RKO (cell line): ENCODE measurements at regions not wholly inside any gene's neighbourhood (a gene's known extent, or its start where the extent isn't known, plus 50 kb on each side); places are given as distances from the start of the nearest gene placed in this dataset.

Experiments used
- DNase-seq: peaks from one replicate; pipeline ENCODE4 v3.0.0-alpha.2; 2016; ENCODE audit warnings: low spot score

DNA sequence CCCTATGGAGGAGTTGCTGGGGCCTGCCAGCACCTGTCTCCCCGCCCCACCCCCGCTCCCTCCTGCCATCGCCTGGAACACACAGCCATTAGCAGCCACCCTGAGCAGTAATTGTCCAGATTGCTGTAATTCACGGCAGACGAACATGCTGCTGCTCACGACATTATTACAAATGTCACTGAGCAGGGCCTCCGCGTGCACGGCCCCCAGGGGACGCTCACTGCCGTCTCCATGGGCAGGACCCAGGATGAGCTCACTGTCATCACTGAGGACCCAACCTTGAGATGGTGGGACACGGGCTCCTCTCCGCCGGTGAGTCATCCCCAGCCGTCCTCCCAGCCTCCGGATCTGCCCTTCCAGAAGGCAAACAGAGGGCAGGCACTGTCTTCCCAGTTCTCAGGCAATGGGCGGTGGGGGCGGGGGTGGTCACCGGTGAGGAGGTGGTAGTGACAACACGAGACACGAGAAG lies 100.4 kb downstream of the RFLNA start:
- no peak for DNase-seq

DNA sequence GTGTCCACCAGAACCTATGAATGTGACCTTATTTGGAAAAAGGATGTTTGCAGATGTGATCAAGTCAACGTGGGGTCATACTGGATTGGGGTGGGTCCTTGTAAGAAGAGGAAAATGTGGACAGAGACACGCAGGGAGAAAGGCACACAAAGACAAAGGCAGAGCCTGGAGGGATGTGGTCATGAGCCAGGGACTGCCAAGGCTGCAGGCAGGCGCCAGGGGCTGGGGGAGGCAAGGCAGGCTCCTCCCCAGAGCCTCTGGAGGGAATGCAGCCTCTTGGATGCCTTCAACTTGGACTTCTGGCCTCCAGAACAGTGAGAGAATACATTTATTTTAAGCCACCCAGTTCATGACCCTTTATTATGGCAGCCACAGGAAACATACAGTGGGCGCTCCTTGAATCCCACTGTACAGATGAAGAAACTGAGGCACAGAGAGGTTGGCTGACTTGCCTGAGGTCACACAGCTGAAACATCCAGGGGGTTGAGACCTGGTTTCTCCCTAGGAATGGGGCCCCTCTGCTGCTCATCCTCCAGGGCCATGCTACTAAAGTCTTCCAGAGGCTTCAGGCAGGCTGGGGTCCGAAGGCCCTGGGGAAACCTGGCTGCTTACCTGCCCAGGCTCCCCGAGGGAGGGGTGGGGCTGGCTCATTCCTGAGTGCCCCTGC lies 99.7 kb downstream of the RFLNA start:
- no peak for DNase-seq

DNA sequence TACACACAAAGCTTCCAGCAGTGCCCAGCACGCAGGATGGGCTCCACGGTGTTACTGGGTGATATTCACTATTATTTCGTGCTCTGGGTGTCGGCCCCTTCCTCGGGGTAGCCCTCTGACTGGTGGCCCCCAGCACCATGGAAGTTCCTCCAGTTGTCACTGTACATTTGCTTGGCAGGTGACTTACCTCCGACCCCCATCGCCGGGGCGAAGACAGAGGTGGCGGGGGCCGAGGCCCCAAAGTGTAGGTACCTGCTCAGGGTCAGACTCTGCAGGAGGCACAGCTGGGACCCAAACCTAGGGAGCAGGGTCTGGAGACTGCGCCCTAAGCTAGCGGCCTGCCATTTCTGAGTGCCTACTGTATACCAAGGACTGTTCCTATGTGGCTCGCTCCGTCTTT lies 98.9 kb downstream of the RFLNA start:
- no peak for DNase-seq

DNA sequence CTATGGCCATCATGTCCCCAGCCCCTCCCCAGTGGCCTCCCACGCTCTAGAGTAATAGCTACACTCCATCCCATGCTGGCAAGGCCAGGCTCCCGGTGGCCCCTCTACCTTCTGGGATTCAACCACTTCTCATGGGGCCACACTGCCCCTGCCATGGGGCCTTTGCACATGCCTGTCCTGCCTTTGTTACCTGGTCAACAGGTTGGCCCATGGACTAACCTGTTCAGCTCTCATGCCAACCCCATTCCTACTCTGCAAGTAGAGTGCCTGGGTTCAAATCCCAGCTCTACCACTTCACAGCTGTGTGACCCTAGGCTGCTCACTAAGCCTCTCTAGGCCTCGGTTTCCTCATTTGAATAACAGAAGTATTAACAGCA lies 98.5 kb downstream of the RFLNA start:
- DNase-seq: no peak

DNA sequence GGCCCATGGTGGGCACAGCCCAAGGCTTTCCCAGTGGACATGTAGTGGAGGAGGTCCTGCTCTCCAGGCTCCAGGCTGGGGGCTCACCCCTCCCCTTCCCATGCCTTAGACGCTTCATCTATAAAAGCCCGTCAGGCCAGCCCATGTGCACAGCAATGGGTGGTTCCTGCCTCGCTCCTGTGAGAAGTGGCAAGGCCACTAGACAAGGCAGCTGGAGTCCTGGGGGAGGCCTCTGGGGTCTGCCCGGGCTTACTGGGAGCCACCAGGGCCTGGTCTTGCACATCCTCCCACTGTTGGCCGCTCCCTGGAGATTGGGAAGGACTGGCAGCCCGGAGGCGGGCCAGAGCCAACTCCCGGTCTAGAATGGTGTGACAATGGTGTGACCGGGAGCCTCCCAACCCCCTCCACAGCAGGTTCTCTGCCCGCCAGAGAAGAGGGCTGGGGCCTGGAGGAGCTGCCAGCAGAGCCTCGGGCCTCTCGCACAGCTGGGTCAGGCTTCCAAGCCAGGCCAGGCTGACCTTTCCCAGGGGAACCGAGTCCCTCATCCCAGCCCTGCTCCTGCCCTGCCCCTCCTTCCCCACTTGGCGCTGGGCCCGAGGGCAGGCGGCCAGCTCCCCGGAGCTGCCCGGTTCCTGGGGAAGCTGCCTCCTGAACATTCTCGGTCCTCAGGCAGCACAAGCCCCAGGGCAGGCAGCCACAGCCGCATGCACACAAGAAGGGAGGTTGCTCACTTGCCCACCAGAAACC lies 97.9 kb downstream of the RFLNA start:
- no peak for DNase-seq

DNA sequence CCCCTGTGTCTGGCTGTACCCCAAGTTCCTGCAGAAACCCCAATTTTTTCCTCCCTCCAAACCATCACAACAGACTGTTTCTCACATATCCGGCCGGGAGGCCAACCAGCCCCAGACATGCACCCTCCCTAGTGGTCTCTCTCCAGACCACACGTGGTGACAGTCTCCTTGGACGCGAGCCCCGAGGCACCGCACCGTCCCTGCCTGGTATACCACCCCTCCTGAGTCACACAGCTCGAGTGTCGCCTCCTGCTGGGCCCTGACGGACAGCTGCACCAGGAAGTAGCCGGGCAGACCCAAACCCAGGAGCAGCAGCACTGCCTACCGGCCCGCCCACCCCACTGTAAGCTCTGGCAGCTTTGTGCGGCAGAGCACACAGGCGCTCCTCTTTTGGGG lies 97.4 kb downstream of the RFLNA start:
- DNase-seq: no peak

GRCh38 chr12:124391340-124392261 lies 96.7 kb downstream of the RFLNA start:
- DNase-seq: no peak

DNA sequence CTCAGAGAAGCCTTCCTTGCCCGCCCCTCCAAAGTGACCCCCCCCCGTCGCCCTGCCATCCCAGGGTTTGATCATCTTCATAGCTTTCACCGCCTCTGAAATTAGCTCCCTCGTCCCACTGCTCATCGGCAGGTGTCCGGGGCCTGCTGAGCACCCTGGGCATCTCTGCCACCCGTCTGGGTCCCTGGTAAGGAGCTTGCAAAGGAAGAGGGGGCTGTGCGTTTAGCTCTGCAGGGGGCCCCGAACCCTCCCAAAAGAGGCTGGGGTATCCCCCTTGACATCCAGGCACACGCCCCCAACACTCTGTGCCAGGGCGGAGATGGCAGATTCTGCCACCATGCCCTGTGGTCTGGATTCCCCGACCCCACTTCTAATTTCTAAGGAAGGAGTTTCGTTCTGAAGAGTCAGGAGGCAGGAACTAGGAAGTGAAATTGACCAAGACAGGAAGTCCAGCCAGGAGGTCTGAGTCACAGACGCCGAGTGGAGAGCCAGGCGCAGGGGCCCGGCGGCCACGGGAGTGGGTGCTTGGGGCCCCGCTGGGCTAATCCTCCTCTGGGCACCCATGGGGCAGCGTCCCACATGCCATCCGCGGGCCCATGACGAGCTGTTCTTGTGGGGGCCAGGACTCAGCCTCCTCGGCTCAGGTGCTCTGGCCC lies 95.7 kb downstream of the RFLNA start:
- DNase-seq: peak; percentile 61

DNA sequence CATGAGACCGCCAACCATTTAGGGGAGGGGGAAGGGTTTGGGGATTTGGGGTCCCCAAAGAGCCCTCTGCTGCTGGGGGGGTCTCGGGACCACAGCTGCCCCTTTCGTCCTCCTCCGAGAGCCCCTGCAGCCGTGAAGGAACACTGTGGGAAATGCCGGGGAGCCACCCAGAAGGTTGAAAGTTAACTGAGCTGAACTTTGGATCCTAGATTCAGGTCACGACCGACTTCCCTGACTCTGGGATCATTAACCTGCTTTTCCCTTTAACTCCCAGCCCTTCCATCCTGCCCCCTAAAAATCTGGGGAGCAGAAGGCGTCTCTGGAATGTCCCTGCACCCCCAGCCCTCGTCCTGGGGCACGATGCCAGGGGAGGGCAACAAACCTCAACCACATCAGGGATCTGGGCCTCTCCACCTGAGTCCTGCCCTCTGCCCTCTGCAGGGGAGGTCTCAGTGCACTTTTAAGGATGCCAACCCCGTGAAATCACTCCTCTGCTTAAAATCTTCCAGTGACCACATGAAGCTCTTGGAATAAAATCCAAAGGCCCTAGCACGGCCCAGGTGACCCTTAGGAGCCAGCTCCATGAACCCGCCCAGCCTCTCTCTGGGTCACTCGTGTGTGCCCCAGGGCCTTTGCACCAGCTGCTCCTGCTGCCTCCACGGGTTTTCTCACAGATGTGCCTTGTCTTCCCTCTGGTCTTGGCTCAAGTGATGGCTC lies 95.0 kb downstream of the RFLNA start:
- no peak for DNase-seq

DNA sequence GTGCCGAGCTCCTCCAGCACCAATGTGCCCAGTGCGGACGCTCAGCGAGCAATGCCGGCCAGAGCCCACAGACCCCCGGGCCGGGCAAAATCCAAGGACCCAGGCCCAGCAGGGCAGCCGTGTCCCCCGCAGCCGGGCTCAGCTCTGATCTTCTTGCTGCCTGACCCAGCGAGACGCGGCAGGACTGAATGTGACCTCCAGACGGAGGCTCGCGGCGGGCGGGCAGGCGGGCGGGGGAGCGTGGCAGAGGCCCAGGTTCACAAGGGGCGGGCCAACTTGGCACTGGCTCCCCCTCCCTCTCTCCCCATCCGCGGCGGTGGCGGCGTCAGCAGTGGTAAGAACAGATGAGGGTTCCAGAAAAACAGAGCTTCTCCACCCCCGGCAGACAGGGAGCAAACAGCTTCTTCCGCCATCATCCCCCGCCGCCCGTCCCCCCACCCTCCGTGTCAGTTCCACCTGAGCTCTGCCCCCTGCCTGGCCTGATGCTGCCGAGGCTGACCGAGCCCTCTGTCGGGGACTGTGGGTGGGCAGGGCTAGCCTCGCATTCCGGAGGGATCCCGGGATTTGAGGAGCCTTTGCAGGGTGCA lies 94.3 kb downstream of the RFLNA start:
- DNase-seq: no peak

DNA sequence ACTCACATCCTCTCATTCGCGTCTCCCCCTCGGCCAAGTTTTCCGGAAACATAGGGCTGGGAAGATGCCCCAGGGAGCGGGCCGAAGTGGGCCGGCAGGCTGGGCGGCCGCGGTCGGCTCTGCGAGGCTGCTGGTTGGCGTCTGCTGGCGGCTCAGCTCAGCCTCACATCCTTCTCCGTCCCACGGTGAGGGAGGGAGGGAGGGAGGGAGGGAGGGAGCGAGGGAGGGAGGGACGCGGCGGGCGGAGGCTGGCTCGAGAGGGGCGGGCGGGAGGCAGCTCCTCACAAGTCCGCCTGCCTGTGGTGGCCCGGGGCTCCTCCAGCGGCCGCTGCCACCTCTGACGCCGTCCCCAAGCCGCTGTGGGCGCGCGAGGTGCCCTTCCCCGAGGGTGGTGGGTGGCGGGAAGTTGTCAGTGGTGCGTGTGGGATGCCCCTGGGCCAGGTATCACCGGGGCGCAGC lies 93.8 kb downstream of the RFLNA start:
- DNase-seq: no peak

DNA sequence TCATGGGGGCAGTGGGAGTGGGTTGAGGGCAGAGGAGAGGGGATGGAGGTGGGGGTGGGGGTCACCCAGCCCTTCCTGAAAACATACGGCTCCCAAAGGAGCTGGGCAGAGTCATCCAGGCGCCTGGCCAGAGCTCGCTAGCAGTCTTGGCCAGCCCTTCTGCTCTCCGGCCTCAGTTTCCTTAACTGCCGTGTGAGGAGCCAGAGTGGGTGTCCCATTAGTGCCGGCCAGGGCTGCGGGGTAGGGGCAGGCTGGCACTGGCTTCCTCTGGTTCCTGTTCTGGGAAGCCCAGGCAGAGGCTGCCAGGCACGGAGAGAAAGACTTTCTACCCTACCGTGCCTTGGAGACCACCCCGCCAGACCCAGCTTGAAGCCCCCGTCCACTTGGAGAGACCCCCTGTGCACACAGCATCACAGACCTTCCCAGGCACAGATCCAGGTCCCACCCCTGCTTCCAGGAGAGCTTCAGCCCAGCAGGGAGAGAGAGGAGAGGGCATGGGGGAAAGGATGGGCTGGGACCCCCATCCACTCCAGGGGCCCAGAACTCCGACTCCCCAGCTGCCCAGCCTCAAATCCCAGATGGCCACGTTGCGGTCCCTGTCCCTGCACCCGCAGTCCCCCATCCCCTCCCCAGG lies 93.3 kb downstream of the RFLNA start:
- no peak for DNase-seq

GRCh38 chr12:124387528-124387911 lies 92.6 kb downstream of the RFLNA start:
- DNase-seq: no peak

DNA sequence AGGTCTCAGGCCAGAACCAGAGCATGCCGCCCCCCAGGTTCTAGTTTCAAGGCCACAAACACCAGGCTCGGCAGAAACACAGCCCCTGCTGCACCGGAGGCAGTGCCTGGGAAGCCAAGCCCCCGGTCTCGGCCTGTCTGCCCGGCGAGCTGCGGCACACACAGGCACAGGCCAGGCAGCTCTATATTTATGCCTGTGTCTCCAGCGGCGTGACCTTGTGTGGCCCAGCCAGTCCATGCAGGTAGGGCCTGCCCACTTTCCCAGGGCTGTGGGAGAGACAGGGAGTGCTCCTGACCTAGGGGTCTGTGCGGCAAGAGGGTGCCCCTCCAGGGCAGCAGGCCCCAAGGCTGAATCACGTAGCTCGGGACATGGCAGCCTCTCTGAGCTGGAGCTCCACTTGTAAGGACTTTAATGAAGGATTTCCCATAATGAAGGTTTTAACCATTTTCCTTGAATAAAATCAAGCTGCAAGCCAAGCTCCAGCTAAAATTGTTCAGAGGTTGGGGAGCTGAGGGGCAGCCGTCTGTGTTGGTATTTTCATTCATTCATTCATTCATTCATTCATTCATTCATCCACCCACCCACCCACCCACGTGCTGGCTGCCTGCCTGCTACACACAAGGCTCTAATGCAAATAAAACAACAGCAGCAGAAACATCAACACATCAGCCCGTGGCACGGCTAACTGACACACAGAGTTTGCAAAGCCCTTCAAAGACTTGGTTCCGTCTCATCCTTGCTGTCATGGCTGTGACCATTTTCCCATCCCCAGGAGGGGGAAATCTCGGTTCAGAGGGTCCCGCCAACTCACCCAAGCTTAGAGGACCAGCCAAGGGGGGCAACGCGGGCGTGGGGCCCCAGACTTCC lies 92.0 kb downstream of the RFLNA start:
- DNase-seq: no peak

DNA sequence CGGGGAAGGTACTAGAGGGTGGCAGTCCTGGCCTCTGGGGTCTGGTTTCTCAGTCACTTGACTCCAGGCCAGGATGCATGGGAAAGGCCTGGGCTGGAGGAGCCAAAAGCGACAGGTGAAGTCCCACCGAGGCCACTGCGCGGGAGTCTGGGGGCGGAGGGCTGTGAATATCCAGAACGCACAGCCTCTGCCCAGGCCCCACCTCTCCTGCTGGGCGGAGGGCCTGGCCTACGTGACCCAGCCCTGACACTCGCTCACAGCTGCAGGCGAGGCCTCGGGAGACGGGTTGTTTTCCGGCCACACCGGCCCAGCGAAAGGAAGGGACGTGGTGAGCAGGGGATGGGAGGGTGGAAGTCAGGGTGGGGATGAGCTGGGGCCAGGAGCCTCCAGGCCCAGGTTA lies 91.2 kb downstream of the RFLNA start:
- DNase-seq: no peak

DNA sequence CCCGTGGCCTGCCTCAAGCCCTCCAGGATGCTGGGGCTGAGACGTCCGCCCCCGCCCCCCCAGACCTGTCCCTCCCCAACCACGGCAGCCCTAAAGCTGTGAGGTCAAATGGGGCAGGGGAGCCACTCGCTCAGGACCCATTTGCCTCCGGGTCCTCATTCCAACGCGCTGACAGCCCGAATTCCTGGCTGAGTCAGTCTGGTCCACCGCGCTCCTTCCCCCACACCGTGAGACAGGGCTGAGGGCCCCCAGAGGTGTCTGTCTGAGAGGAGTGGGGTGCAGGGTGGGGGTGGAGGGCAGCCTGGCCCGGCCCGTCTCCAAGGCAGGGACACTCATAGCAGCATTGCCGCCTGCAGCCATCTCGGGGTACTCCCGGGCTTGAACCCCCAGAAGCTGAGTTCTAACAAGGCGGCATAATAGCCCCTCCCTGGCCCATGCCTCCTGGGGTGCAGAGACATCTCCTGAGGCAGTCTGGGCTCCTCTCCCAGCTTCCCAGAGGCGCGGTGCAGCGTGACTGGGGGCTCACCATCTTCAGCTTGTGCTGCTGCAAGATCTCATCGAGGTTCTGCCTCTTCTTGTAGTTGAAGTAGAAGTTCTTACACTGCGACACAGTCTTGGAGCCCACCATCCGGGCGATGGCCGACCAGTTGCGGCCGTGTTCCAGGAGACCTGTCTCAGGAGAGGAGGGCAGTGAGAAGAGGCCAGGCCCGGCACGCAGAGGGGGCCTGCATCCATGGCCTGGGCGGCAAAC lies 90.5 kb downstream of the RFLNA start:
- no peak for DNase-seq

DNA sequence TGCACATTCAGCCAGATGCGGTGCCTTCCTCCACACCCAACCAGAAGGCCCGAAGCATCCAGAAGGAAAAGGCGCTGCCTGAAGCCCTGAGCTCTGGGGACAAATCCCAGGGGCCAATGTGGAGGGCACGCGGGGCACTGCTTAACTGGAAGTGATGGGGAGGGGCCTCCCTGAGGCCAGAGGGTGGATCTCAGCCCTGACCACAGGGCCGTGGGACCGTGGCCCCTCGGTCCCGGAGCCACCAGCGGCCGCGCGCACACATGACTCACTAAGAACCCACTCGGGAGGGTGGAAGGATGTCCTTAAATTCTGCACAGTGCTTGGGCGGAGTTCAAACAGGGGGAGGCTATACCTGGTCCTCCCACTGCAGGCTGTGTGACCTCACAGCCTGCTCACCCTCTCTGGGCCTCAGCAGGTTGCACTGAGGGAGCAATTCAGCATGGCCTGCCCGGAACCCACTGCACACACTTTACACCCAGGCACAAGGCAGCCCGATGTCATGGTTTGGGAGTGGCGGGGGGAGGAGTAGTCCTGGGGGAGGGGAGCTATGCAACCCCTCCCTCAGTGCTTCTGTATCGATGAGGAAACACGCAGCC lies 89.5 kb downstream of the RFLNA start:
- no peak for DNase-seq

- DNase-seq: no peak
Measured at GRCh38 chr12:124383028-124383427, 88.1 kb downstream of the RFLNA start.
